SIG-M5 (cell line): ENCODE measurements at regions not wholly inside any gene's neighbourhood (a gene's known extent, or its start where the extent isn't known, plus 50 kb on each side); places are given as distances from the start of the nearest gene placed in this dataset.

ENCODE experiments used
- DNase-seq: peaks from one replicate; lab custom pipeline; 2025; lab: John Stamatoyannopoulos, UW

DNA sequence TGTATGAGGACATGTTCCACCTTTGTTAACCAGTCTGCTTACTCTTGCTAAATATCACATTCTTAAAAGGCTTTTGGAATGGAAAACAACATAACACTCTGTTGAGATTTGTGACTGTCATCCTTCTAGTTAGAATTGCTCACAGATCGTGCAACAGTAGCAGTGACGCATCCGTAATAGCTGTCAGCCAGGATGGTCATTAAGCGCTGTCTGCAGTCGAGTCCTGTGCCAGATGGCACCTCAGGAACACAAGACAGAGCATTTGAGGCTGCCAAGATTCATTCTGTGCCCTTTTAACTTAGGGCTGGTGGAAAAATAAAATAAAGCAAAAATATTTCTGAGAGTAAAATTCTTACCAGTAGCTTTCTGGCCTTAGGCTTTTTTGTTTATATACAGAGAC is 348.6 kb downstream of the ANKRD7 start:
- no peak for DNase-seq

DNA sequence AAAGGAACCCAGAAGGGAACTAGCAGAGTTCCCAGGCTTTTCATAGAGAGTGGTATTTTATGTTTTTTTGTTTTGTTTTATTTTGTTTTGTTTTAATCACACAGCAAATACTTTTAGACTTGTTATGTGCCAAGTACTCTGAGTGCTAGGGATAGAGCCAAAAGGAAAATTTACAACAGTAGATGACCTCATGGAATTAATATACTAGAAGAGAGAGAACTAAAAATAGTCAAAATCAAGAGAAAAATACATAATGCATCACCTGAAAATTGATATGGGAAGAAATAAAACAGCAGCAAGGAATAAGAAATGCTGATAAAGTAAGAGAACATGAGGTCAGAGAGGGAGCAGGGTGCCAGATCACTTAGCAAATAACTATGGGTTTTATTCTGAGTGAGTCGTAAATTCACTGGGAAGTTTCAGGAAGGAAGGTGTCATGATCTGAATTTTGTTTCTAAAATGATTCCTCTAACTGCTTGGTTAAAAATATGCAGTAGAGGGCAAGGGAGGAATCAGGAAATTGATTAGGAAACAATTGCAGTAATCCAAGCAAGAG is 351.0 kb downstream of the ANKRD7 start:
- no peak for DNase-seq

DNA sequence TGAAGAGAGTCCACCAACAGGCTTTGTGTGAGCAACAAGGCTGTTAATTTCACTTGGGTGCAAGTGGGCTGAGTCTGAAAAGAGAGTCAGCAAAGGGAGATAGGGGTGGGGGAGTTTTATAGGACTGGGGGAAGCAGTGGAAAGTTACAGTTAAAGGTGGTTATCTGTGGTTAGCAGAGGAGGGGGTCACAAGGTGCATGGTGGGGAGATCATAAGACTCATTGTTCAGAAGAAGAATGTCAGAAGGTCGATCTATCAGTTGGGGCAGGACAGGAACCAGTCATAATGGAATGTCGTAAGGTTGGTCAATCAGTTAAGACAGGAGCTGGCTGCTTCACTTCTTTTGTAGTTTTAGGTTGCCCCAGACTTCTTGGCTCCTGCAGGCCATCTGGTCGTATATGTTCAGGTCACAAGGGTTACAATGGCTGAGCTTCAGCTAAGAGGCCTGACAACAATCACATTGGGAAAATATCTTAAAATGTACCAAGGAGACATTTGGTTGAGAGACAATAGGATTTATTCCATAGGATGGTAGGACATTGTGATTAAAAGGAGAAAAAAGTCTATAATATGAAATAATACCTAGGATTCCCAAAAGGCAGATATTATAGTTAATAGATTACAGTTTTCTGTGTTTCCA is 356.4 kb downstream of the ANKRD7 start:
- no peak for DNase-seq

DNA sequence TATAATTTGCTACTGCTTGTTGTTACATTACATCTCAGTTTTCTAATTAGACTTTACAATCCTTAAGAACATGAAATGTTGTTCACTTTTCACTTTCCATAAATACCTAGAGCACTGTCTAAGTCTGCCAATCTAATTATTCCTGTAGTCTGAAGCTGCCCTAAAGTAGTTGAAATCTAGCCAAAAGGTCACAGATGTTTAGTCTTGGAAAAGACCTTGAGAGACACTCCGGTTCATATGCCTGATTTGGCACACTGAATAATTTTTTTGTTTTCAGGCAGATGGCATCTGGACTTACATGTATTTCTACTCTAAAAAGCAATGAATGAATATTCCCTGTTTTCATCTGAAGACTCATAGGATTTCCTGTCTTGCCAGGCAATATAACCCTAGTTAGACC is 359.1 kb downstream of the ANKRD7 start:
- DNase-seq = no peak

DNA sequence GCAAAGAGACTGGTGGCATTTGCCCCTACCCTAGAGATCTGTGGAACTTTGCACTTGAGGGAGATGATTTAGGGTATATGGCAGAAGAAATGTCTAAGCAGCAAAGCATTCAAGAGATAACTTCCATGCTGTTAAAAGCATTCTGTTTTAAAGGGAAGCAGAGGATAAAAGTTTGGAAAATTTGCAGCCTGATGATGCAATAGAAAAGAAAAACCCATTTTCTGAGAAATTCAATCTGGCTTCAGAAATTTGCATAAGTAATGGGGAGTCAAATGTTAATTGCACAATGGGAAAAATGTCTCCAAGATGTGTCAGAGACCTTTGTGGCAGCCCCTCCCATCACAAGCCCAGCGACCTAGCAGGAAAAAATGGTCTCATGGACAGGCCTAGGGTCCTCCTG is 361.7 kb downstream of the ANKRD7 start:
- DNase-seq = no peak

DNA sequence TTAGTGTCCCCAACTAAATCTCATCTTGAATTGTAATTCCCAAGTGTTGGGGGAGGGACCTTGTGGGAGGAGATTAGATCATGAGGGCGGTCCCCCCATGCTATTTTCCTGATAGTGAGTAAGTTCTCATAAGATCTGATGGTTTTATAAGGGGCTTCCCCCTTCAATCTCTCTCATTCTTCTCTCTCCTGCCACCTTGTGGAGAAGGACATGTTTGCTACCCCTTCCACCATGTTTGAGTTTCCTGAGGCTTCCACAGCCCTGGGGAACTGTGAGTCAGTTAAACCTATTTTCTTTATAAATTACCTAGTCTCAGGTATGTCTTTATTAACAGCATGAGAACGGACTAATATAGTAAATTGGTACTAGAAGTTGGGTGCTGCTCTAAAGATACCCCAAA is 365.6 kb downstream of the ANKRD7 start:
- DNase-seq = no peak

DNA sequence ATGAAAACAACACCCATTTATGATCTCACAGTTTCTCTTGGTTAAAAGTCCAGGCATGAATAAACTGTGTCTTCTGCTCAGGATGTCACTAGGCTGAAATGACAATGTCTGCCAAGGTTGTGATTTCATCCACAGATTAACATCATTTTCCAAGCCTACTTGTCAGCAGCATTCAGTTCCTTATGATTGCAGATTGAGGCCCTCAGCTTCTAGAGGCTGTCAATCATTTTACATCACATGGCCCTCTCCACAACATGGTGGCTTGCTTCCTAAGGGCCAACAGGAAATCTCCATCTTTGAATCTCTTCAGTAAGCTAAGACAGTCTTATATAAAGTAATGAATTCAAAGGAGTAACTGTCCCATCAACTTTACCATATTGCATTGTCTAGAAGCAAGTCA is 377.6 kb downstream of the ANKRD7 start:
- DNase-seq = no peak

DNA sequence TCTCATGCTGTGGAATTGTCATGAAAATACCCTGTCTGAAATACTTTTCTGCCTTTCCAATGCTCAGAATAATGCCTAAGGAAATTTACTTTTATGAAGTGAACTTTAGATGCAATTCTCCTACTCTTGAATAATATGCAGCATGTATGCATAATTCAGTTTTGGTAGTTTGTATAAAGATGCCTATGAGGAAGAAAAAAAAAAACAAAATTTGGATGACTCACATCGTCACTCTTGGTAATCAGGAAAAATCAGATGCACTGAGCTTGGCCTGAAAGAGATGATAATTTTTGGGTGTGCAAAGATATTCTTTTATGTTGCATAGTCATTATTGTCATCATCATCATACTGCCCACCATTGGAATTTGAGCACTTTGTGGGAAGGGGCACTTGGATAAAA is 382.1 kb downstream of the ANKRD7 start:
- DNase-seq = no peak

DNA sequence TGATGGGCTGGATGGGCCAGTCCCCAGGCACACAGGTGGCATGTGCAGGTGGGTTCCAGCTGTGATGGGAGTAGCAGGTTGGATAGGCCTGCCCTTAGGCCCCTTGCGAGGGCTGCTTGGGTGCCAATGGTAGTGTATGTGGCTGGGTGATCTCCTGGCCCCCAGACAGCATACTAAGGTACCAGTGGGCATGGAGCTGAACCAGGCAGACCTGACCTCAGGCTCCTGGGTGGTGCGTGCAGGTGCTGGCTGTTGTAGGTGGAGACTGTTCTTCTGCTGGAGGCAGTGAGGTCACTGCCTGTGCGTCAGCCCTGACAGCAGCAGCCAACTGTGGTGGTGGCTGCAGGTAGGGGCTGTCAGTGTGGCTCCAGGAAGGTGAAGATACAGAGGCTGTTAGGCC is 384.7 kb downstream of the ANKRD7 start:
- DNase-seq = no peak

DNA sequence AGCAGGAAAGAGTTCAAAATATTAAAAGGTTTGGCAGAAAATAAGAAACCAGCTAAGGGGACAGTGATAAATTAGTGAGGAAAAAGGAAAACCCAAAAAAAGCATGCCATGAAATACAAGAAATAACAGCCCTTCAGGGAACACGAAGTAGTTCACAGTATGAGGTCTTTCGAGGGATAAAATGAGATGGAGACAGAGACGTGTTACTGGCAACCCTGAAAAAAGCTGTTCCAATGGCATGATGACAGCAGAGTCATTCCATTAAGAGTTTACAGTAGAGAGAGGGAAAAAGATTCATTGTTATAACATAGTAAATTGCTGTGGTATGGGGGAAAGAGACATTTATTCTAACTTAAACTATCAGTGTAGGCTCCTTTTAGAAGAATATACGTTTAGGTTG is 391.2 kb downstream of the ANKRD7 start:
- no peak for DNase-seq

DNA sequence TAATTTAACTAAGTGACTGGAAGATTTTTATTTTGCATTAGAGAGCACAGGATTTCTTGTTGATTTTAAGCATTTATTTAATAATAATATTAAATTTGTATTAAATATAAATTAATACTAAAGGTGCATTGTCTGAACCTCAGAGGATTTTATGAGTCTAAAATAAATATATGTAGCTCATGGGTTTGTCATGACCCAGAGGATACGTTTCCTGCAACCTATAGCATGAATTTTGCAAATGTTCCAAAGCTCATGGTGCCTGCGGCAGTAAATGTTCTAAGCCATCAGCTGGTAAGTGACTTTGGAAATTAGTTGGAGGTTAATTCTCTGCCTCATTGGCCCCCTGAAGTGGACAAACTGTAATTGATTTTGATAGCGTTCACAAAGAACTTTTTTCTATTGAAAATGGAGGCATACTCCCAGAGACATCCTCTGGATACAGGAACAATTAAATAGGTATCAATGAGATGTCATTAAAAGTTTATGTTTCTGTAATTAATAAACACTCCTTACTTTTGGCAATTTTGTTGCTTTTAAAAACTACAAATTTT is 397.4 kb downstream of the ANKRD7 start:
- no peak for DNase-seq

DNA sequence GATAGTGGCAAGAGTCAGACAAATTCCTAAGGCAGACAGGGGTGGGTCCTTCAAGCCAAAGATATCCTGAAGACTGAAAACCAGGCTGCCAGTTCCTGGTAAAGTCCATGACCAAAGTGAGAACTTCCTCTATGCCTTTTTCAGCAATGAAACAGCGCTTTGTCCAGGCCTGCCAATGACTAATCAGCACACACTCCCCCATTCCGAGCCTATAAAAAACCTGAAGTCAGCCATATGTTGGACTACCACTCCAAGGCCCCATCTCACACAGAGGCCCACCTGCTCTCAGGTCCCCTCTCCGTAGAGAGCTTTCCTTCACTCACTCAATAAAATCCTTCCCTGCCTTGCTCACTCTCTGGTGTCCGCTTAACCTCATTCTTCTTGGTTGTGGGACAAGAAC is 402.2 kb downstream of the ANKRD7 start:
- no peak for DNase-seq

DNA sequence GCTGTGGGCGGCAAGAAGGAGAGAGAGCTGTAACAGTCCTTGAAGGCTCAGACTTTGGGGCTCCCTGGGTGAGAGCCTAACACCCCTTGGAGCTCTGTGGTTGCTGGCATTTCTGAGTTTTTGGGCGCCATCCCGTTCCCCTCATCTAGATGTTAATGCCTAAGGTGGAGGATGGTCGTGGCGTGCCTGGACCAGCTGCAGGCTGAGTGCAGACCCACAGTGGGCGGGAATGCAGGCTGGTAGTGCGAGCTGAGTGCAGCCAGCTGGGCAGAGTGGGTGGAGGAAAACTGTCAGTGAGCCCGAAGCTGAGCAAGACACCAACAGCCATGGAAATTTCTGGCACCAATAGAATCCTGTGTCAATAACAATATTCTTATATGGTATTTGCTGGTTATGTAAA is 403.0 kb downstream of the ANKRD7 start:
- DNase-seq = no peak

DNA sequence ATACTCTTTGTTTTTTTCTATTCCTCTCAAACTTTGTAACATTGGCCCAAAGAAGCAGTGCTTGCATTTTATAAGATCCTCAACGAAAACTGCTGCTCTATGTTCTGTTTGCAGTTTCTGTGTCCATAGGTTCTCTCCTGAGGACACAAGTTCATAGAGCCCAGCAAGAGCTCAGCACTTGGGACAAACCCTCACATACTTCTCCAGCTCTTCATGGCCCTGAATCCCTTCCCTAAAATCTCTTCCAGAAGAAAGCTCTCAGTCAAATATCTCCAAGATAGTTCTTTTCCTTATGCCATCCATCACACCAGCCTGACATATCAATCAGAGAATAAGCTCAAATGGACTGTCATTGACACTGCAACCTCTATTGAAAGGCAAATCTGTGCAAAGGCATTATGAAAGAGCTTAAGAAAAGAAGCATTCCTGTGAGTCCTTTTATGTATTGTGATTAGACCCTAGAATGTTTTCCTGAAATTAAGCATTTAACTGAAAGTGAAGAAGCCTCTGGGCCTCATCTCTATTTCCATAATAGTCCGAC is 405.5 kb downstream of the ANKRD7 start:
- DNase-seq = no peak

DNA sequence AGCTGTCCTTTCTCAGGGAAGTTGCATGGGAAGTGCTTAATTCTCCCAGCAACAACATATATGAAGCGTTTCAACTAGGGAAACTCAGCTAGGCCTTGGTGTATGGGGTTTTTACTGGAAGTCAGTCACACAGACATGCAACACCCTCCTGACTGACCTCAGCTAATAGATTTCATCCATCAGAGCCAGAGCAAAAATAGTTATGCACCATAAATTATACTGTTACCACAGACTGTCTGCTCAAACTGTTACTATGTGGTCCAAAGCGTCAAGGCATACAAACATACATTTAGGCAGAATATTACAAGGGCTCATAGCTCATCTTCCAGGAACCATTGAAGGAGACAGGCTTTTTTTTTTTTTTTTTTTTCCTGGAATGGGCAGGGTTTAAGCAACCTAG is 417.9 kb downstream of the ANKRD7 start:
- no peak for DNase-seq

DNA sequence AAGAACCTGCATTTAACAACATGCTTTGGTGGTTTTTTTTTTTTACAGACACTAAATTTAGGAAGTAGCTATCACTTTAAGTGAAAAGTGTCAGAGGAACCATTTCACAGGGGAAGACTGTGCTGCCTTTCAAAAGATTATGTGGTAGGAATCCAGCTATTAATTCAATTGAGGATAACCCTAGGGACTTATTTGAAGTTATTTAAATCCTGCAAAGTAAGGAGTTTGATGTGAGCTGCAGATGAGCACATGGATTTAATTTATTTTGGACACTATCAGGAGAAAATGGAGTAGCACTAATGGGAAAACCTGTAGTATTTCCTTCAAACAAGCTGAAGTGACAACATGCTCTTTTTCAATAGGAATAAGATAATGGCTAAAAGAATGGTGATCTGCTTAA is 419.8 kb downstream of the ANKRD7 start:
- DNase-seq = no peak

DNA sequence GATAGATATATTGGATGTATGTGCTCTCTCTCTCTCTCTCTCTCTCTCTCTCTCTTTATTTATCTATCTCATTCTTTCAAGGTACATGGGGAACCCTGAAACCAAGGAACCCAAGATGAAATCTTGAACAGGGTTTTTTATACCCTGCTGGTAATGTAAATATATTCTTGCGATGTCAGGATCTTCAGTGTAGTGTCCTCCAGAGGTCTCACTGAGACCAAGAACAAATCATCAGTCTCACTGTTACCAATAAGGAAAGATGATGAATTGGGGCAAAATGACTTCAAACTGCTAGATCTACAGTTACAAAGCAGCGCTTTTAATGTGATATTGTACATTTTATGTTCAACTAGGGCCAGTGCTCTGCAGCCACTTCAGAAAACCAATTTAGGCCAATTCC is 423.5 kb downstream of the ANKRD7 start:
- no peak for DNase-seq

DNA sequence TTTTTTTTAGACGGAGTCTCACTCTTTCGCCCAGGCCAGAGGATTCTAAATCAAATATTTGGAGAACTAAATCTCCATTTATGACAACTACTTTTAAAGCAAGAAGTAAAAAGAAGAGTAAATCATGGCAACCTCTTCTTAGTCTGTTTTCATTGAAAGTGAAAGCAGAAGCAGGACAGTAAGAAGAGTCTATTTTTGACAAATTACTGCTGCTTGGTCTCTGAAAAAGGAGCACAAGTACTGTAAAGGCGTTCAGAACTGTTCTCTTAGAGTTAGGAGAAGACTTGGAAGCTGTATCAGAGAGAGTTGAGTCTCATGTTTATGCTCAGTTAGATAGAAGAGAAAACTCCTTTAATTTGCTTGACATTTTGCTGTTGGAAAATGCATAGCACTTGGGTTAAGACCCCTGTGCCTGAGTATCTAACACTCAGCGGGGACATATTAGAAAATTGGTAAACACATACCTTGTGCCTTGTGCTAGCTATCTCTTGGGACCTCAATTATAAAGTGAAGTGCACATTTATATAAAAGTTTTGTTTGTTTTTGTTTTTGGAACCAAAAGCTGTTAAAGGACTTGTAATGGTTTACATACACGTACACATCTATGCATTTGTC is 433.0 kb downstream of the ANKRD7 start:
- no peak for DNase-seq

DNA sequence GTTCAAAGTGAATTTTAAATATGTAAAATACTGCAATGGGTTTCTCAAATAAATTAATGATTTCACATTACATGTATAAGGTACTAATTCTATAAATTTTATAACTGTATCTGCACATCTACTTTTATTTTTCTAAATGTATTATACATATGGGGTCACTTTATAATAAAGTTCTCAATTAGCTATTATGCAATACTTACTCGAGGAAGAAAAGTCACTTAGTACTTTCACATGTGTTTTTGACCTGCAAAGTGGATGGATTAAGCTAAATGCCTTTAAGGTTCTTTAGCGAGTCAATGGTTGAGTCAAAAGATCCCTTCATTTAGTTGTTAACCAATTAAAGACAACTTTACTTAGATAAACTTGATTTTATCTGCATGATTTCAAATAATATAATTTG is 437.8 kb downstream of the ANKRD7 start:
- no peak for DNase-seq

DNA sequence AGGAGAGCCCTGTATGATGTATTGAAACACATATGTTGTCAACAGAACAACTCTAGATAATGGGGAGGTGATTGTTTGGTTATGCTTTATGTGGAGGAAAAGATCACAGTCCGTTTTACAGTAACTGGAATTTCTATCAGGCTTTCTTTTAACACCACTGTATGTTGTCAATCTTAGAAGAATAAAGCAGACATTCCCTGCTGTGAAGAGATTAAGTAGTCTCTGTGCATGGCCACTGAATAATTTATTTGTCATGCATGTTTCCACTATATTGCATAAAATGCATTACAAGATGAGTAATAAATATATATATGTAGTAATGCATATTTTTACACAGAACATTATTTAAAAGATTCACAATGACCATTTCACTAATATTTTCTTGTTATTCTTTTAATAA is 440.0 kb downstream of the ANKRD7 start:
- DNase-seq = no peak

DNA sequence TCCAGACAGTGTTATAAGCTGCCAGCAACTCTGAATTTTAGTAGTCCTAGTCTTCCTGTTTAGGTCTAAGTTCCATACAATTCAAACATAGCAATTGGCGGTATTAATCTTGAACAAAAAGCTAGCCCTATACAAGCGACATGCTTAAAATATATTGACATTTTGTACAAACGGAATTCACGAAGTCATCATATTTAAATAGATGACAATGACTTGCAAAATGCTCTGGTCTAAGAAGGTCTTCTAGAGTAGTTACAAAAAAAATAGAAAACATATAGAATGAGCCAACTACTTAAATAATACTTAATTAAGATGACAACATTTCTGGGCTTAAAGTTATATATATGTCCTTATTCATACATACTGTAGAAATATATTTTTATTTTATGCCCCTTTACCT is 446.6 kb downstream of the ANKRD7 start:
- no peak for DNase-seq

DNA sequence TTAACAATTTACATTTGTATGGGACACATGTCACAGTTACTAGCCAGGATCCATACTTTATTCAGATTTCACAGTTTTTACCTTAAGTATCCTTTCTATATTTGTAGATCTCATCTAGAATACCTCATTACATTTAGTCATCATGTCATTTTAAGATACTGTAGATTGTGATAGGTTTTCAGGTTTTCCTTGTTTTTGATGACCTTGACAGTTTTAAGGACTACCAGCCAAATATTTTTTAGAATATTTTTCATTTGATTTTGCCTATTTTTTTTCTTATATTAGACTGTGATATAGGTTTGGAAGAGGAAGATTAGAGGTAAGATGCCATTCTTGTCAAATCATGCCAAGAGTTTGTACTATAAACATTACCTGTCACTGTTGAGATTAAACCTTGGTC is 460.3 kb downstream of the ANKRD7 start:
- DNase-seq = no peak

DNA sequence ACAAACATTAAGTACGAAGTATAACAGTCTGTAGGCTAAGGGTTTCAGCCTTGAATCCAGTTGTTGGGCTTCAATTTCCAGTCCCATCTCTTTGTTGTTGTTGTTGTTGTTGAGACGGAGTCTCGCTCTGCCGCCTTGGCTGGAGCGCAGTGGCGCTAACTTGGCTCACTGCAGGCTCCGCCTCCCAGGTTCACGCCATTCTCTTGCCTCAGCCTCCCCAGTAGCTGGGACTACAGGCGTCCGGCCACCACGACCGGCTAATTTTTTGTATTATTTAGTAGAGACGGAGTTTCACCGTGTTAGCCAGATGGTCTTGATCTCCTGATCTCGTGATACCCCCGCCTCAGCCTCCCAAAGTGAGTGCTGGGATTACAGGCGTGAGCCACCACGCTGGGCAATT is 464.9 kb downstream of the ANKRD7 start:
- DNase-seq = no peak

DNA sequence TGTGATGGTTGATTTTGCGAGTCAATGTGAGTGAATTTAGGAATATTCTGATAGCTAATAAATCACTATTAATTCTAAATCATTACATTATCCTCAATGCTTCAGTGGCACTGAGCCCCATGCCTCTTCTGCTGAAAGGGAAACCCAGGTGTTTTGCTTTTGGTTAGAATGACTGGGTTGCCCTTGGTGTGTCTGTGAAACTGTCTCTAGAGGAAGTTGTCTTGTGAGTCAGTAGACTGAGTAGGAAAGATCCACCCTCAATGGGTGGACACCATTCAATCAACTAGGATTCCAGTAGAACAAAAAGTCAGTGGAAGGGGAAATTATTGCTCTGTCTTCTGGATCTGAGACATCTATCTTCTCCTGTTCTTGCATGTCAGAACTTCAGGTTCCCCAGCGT is 472.4 kb downstream of the ANKRD7 start:
- DNase-seq = no peak
